Astrocyte of the cerebellum (primary cell): ENCODE measurements at regions not wholly inside any gene's neighbourhood (a gene's known extent, or its start where the extent isn't known, plus 50 kb on each side); places are given as distances from the start of the nearest gene placed in this dataset.
"Not testable (repeated sequence)": the region's sequence is repeated elsewhere in the genome, so short reads cannot be mapped to it uniquely, and the experiment has no call there.

ENCODE experiments used
- DNase-seq: peaks from one replicate; pipeline ENCODE4 v3.0.0-alpha.2; 2011; ENCODE audit warnings: low read depth
- H3K4me3 ChIP-seq: 2 replicates; pipeline ENCODE4 v1.5.1; 2011; ENCODE audit warnings: mild to moderate bottlenecking, low read depth, low read length, moderate library complexity
- CTCF ChIP-seq: IDR thresholded peaks from 2 replicates; pipeline ENCODE4 v1.5.1; 2012; ENCODE audit warnings: low read length, low read depth, moderate library complexity, mild to moderate bottlenecking; ENCODE audit errors: missing control alignments
- in situ Hi-C: cut with HindIII; loops from 2 replicates; pipeline ENCODE4 v1.10.0; 2017; ENCODE audit warnings: low sequenced_read_pairs

- DNase-seq: no peak
- H3K4me3 ChIP-seq: no peak overlapping the region
- TF ChIP-seq CTCF: no peak
- in situ Hi-C loops: no loop called here
Observed at GRCh38 chr14:106343626-106344025, 817.2 kb downstream of the TMEM121 start.

GRCh38 chr14:106344065-106344614 is 817.8 kb downstream of the TMEM121 start:
- in situ Hi-C loops, H3K4me3 ChIP-seq, DNase-seq: not testable (repeated sequence)

GRCh38 chr14:106344791-106345479 is 818.6 kb downstream of the TMEM121 start:
- H3K4me3 ChIP-seq, DNase-seq, in situ Hi-C loops: not testable (repeated sequence)

DNA sequence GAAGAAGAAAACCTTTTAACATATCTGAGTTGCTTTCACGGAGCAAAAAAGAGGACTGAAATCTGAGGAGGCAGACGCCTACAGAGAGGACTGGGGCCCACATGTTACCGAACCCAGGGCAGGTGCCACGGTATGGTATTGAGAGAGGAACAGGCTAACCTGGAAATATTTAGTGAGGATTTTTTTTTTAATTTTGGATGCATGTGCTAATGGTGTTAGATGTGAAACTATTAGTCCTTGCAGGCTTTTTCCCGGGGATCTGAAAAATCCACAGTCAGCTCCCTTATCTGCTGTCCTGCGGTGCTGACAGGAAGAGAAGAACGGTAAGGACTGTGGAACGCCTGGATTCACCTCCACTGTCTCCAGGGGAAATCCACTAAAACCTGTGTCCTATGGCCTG is 819.7 kb downstream of the TMEM121 start:
- no peak for TF ChIP-seq CTCF
- in situ Hi-C loops: no loop called here

GRCh38 chr14:106346534-106347290 is 820.3 kb downstream of the TMEM121 start:
- in situ Hi-C loops: no loop called here

More for the DNA sequence above, 819.7 kb downstream of the TMEM121 start:
- no peak overlapping the region for H3K4me3 ChIP-seq
- no peak for DNase-seq

GRCh38 chr14:106347291-106347778 is 821.0 kb downstream of the TMEM121 start:
- H3K4me3 ChIP-seq: no peak overlapping the region
- DNase-seq: no peak
- in situ Hi-C loops: no loop called here

More at GRCh38 chr14:106346534-106347290, 820.3 kb downstream of the TMEM121 start:
- DNase-seq: no peak
- no peak for TF ChIP-seq CTCF
- H3K4me3 ChIP-seq: no peak overlapping the region

More at GRCh38 chr14:106347291-106347778, 821.0 kb downstream of the TMEM121 start:
- TF ChIP-seq CTCF: no peak
